ENCODE measurements at regions not wholly inside any gene's neighbourhood (a gene's known extent, or its start where the extent isn't known, plus 50 kb on each side); places are given as distances from the start of the nearest gene placed in this dataset.

- TF ChIP-seq, protein P1, sequence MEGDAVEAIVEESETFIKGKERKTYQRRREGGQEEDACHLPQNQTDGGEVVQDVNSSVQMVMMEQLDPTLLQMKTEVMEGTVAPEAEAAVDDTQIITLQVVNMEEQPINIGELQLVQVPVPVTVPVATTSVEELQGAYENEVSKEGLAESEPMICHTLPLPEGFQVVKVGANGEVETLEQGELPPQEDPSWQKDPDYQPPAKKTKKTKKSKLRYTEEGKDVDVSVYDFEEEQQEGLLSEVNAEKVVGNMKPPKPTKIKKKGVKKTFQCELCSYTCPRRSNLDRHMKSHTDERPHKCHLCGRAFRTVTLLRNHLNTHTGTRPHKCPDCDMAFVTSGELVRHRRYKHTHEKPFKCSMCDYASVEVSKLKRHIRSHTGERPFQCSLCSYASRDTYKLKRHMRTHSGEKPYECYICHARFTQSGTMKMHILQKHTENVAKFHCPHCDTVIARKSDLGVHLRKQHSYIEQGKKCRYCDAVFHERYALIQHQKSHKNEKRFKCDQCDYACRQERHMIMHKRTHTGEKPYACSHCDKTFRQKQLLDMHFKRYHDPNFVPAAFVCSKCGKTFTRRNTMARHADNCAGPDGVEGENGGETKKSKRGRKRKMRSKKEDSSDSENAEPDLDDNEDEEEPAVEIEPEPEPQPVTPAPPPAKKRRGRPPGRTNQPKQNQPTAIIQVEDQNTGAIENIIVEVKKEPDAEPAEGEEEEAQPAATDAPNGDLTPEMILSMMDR (IDR thresholded peaks at IDR 0.05): no peak
- no peak for TF ChIP-seq POLR2A (IDR thresholded peaks at IDR 0.05)
These were observed 842.1 kb upstream of the INTU start for GRCh38 chr4:126790633-126791032.

Measured in lower leg skin (tissue), 3 donors.